Amniotic stem cell (primary cell): ENCODE measurements at regions not wholly inside any gene's neighbourhood (a gene's known extent, or its start where the extent isn't known, plus 50 kb on each side); places are given as distances from the start of the nearest gene placed in this dataset.
A peak's percentile ranks its signal among the peaks of the same experiment; 100 is the strongest.
"Not testable (repeated sequence)": the region's sequence is repeated elsewhere in the genome, so short reads cannot be mapped to it uniquely, and the experiment has no call there.

Experiments used
- DNase-seq: peaks from one replicate; lab custom pipeline; 2025; lab: John Stamatoyannopoulos, UW

- no peak for DNase-seq
These were observed 101.9 kb downstream of the RGS21 start for GRCh38 chr1:192418552-192419285.

GRCh38 chr1:192430644-192431043 is 113.9 kb downstream of the RGS21 start:
- no peak for DNase-seq

GRCh38 chr1:192435704-192436103 is 118.9 kb downstream of the RGS21 start:
- no peak for DNase-seq

GRCh38 chr1:192436441-192437078 is 119.8 kb downstream of the RGS21 start:
- DNase-seq = no peak

GRCh38 chr1:192438737-192439136 is 121.9 kb downstream of the RGS21 start:
- no peak for DNase-seq

- DNase-seq = peak; percentile 43
These were observed 122.7 kb downstream of the RGS21 start for GRCh38 chr1:192439373-192440025.

- no peak for DNase-seq
These were observed 124.7 kb downstream of the RGS21 start for GRCh38 chr1:192441492-192441891.

- no peak for DNase-seq
These were observed 125.9 kb downstream of the RGS21 start for GRCh38 chr1:192442736-192443135.

GRCh38 chr1:192443616-192444015 is 126.8 kb downstream of the RGS21 start:
- DNase-seq = no peak

GRCh38 chr1:192445241-192445640 is 128.4 kb downstream of the RGS21 start:
- no peak for DNase-seq

GRCh38 chr1:192445839-192446489 is 129.2 kb downstream of the RGS21 start:
- no peak for DNase-seq

- no peak for DNase-seq
These were observed 127.5 kb upstream of the RGS1 start for GRCh38 chr1:192448026-192448578.

GRCh38 chr1:192453360-192453992 is 122.1 kb upstream of the RGS1 start:
- no peak for DNase-seq

- DNase-seq = no peak
These were observed 116.1 kb upstream of the RGS1 start for GRCh38 chr1:192459467-192459866.

GRCh38 chr1:192461684-192462083 is 113.9 kb upstream of the RGS1 start:
- DNase-seq = no peak

- DNase-seq = no peak
These were observed 113.0 kb upstream of the RGS1 start for GRCh38 chr1:192462616-192463015.

GRCh38 chr1:192463661-192464060 is 111.9 kb upstream of the RGS1 start:
- no peak for DNase-seq

GRCh38 chr1:192465221-192465620 is 110.4 kb upstream of the RGS1 start:
- not testable (repeated sequence) for DNase-seq

- DNase-seq = no peak
These were observed 101.4 kb upstream of the RGS1 start for GRCh38 chr1:192474080-192474683.

- no peak for DNase-seq
These were observed 100.2 kb upstream of the RGS1 start for GRCh38 chr1:192475329-192475728.

GRCh38 chr1:192475970-192476369 is 99.6 kb upstream of the RGS1 start:
- no peak for DNase-seq
